ENCODE measurements at regions not wholly inside any gene's neighbourhood (a gene's known extent, or its start where the extent isn't known, plus 50 kb on each side); places are given as distances from the start of the nearest gene placed in this dataset.

DNA sequence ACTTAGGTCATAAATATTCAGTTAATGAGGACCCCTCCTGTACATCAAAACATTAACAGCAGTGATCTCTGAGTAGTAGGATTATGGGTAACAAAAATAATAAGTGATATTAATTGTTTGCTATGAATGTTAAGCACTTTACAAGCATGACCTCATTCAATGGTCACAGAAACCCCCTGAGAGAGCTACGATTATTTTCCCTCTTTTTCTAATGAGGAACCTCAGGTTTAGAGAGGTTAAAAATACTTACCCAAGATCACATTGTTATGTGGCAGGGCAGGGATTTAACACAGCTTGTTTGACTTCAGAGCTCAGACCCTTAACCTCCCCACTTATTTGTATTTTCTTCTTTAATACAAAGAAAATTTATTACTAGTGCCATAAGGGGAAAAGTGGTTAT is 228.2 kb downstream of the TBL1XR1 start:
- no peak for TF ChIP-seq CTCF (conservative IDR thresholded peaks at IDR 0.05; ENCODE audit: low read depth, low read length)
- DNase-seq (ENCODE audit: low read depth), result no peak
- H3K4me3 ChIP-seq (ENCODE audit: low read depth, low read length), result no peak overlapping the region

DNA sequence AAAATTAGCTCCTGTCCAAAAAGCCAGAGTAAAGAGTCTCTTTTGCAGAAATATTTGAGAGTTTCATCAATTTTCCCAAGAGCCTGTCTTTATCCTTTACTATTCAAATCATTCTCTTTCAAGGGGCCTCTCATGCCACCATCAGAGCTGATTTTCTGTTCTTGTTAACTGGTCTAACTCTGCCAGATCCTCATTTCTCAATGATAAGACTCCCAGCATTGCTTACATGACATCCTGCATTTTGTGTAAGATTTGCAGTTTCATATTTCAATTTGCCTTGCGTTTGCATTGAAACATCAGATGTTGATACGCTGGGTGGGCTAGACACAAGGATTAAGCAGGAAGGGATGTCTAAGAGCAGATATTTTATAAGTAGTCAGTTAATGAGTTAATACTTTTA is 228.7 kb downstream of the TBL1XR1 start:
- no peak overlapping the region for H3K4me3 ChIP-seq (ENCODE audit: low read depth, low read length)
- TF ChIP-seq CTCF (conservative IDR thresholded peaks at IDR 0.05; ENCODE audit: low read depth, low read length), result no peak
- DNase-seq (ENCODE audit: low read depth), result no peak

GRCh38 chr3:176967522-176967921 is 229.8 kb downstream of the TBL1XR1 start:
- no peak for DNase-seq (ENCODE audit: low read depth)
- TF ChIP-seq CTCF (conservative IDR thresholded peaks at IDR 0.05; ENCODE audit: low read depth, low read length), result no peak
- no peak overlapping the region for H3K4me3 ChIP-seq (ENCODE audit: low read depth, low read length)

DNA sequence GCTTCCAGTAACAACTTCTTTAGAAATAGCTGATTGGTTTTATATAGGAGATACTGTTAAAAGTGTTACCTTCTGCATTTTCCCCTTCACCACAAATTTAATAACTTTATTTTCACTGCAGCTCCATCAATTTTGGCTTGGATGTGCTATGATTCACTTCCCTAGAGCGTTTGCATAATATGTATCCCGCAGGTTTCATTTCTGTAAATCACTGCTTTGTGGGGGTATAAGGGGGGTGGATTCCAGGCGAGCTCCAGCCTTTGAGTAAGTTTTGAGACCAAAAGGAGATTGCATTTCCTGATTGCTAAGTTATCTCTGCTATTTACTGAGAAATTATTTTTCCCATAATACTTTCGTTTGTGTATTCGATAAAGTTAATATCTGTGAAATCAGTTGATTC is 232.6 kb downstream of the TBL1XR1 start:
- TF ChIP-seq CTCF (conservative IDR thresholded peaks at IDR 0.05; ENCODE audit: low read depth, low read length), result no peak
- no peak overlapping the region for H3K4me3 ChIP-seq (ENCODE audit: low read depth, low read length)
- DNase-seq (ENCODE audit: low read depth), result no peak

- no peak overlapping the region for H3K4me3 ChIP-seq (ENCODE audit: low read depth, low read length)
- no peak for DNase-seq (ENCODE audit: low read depth)
- no peak for TF ChIP-seq CTCF (conservative IDR thresholded peaks at IDR 0.05; ENCODE audit: low read depth, low read length)
Observed at GRCh38 chr3:176961916-176962315, 235.4 kb downstream of the TBL1XR1 start.

- no peak for DNase-seq (ENCODE audit: low read depth)
- TF ChIP-seq CTCF (conservative IDR thresholded peaks at IDR 0.05; ENCODE audit: low read depth, low read length), result no peak
- no peak overlapping the region for H3K4me3 ChIP-seq (ENCODE audit: low read depth, low read length)
Observed at GRCh38 chr3:176959867-176960266, 237.4 kb downstream of the TBL1XR1 start.

DNA sequence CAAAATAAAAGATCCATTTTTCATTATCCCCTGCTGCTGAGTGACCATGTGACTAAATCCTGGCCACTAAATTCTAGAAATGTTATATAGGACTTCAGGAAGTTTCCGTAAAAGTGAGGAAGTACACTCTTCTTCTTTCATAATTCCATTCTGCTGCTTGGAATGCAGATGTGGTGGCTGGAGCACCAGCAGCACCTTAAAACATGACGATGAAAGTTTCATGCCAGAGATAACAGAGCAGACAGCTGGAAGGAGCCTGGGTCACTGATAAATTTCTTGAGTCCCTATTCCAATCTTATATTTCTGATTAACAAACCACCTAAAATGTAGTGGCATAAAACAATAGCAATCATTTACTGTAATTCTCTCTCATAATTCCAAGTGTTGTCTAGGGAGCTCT is 238.7 kb downstream of the TBL1XR1 start:
- no peak overlapping the region for H3K4me3 ChIP-seq (ENCODE audit: low read depth, low read length)
- no peak for TF ChIP-seq CTCF (conservative IDR thresholded peaks at IDR 0.05; ENCODE audit: low read depth, low read length)
- no peak for DNase-seq (ENCODE audit: low read depth)
